VCaP (cell line): ENCODE measurements at regions not wholly inside any gene's neighbourhood (a gene's known extent, or its start where the extent isn't known, plus 50 kb on each side); places are given as distances from the start of the nearest gene placed in this dataset.

Experiments
- H3K27ac ChIP-seq: fragments of 450-650 bp; 2 replicates; pipeline ENCODE4 v1.5.1; 2017
- TF ChIP-seq, protein P1 (sequence below): fragments of 450-650 bp; conservative IDR thresholded peaks from 2 replicates; pipeline ENCODE4 v1.5.1; 2017; ENCODE audit warnings: mild to moderate bottlenecking, moderate library complexity

DNA sequence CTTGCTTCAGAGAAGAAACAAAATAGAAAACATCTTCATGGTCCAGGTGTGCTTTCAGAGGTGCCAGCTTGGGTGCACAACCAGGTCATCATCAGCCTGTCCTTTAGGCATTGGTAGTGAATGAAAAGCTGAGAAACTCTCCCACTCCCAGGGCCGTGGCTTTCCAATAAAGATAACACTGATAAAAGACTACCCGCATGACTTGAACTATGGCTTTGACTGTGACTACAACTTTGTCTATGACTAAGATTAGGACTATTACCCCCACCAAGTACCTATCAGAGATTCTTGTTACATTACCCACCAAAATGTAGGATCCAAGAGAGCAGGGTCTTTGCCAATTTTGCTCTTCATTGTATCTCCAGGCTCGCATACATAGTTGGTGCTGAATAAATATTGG lies 115.2 kb downstream of the EDEM1 start:
- TF ChIP-seq, protein P1, sequence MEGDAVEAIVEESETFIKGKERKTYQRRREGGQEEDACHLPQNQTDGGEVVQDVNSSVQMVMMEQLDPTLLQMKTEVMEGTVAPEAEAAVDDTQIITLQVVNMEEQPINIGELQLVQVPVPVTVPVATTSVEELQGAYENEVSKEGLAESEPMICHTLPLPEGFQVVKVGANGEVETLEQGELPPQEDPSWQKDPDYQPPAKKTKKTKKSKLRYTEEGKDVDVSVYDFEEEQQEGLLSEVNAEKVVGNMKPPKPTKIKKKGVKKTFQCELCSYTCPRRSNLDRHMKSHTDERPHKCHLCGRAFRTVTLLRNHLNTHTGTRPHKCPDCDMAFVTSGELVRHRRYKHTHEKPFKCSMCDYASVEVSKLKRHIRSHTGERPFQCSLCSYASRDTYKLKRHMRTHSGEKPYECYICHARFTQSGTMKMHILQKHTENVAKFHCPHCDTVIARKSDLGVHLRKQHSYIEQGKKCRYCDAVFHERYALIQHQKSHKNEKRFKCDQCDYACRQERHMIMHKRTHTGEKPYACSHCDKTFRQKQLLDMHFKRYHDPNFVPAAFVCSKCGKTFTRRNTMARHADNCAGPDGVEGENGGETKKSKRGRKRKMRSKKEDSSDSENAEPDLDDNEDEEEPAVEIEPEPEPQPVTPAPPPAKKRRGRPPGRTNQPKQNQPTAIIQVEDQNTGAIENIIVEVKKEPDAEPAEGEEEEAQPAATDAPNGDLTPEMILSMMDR = no peak

DNA sequence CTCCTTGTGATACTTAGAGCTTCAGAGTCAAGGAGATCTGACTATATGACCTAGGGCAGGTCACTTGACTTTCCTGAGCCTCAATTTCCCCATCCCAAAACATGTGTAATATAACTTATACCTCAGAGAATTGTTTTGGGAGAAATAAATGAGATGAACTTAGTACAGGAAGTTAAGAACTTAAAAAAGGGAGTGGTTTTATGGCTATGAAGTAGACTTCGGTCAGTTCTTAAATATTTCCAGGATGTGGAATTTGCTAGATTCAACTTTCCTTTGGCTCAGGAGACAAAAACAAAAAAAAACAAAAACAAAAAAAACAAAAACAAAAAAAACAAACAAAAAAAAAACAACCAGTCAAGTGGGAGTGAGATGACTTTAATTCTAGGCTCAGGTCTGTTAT lies 116.7 kb downstream of the EDEM1 start:
- H3K27ac ChIP-seq = peak overlapping the region; percentile 55
- TF ChIP-seq, protein P1 = no peak

More for the DNA sequence above, 115.2 kb downstream of the EDEM1 start:
- no peak overlapping the region for H3K27ac ChIP-seq

GRCh38 chr3:5304789-5305683 lies 117.5 kb downstream of the EDEM1 start:
- TF ChIP-seq, protein P1 = peak; percentile 85
- H3K27ac ChIP-seq = peak overlapping the region; percentile 55

DNA sequence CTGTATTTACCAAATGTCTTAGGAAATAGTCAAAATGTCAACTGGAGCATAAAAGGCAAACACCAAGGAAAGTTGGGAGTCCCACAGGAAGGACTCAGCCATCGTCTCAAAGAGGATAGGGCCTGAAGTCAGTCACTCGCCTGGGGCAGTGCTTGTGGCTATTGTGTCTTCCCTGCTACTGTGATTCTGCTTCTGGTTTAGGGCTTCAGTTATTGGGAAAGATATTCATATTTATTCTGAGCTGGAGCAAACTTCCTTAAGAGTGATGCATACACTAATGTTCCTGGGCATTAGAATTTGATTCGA lies 118.1 kb downstream of the EDEM1 start:
- peak overlapping the region; percentile 55 for H3K27ac ChIP-seq
- TF ChIP-seq, protein P1 = peak; percentile 39

- TF ChIP-seq, protein P1 = no peak
Observed at GRCh38 chr3:5309171-5309570, 121.7 kb downstream of the EDEM1 start.

DNA sequence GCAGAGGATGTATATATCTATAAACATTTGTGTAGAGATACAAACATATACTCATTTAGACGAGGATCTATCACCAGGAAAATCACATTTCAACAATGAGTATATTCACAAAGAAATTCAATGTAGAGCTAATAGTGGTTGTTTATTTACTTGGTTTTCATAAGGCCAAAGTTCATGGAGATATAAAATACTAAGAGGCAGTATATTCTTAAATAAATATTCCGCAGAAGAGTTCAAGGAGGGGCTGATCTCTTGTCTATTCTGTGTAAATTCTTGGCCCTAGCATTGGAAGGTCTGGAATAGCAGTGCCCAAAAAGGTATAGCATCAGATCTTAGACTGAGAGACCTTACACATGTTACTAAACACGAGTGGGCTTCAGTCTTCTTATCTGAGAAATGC lies 122.1 kb downstream of the EDEM1 start:
- H3K27ac ChIP-seq = peak overlapping the region; percentile 68
- TF ChIP-seq, protein P1 = no peak

More at GRCh38 chr3:5309171-5309570, 121.7 kb downstream of the EDEM1 start:
- H3K27ac ChIP-seq = peak overlapping the region; percentile 68

- TF ChIP-seq, protein P1 = no peak
- peak overlapping the region; percentile 68 for H3K27ac ChIP-seq
Observed at GRCh38 chr3:5310509-5310908, 123.0 kb downstream of the EDEM1 start.
